Duodenal mucosa (tissue), 2 donors: ENCODE measurements at regions not wholly inside any gene's neighbourhood (a gene's known extent, or its start where the extent isn't known, plus 50 kb on each side); places are given as distances from the start of the nearest gene placed in this dataset.
"Not testable (repeated sequence)": the region's sequence is repeated elsewhere in the genome, so short reads cannot be mapped to it uniquely, and the experiment has no call there.

ENCODE experiments used
- H3K27ac ChIP-seq: one replicate; pipeline ENCODE4 v1.7.0; 2013; ENCODE audit warnings: low read depth, low read length
- H3K27me3 ChIP-seq, 2 donors: one replicate each; pipeline ENCODE4 v1.7.0; 2013; ENCODE audit warnings: low read length in 2 of 2, control low read depth in 1 of 2; ENCODE audit not compliant: insufficient read depth in 2 of 2, control insufficient read depth in 1 of 2
- H3K36me3 ChIP-seq, 2 donors: one replicate each; pipeline ENCODE4 v1.7.0; 2013; ENCODE audit warnings: low read length in 2 of 2, control low read depth in 1 of 2; ENCODE audit not compliant: insufficient read depth in 2 of 2, control insufficient read depth in 1 of 2
- H3K4me1 ChIP-seq, 2 donors: one replicate each; pipeline ENCODE4 v1.7.0; 2013; ENCODE audit warnings: low read length in 2 of 2, control low read depth in 1 of 2; ENCODE audit not compliant: insufficient read depth in 2 of 2, control insufficient read depth in 1 of 2
- H3K4me3 ChIP-seq, 2 donors: one replicate each; pipeline ENCODE4 v1.7.0; 2013; ENCODE audit warnings: low read length in 2 of 2, low read depth in 1 of 2
- H3K9ac ChIP-seq, 2 donors: one replicate each; pipeline ENCODE4 v1.7.0; 2013; ENCODE audit warnings: low read length in 2 of 2, low read depth in 1 of 2
- H3K9me3 ChIP-seq, 2 donors: one replicate each; pipeline ENCODE4 v1.7.0; 2013; ENCODE audit warnings: low read length in 2 of 2, control low read depth in 1 of 2; ENCODE audit not compliant: control insufficient read depth in 1 of 2

DNA sequence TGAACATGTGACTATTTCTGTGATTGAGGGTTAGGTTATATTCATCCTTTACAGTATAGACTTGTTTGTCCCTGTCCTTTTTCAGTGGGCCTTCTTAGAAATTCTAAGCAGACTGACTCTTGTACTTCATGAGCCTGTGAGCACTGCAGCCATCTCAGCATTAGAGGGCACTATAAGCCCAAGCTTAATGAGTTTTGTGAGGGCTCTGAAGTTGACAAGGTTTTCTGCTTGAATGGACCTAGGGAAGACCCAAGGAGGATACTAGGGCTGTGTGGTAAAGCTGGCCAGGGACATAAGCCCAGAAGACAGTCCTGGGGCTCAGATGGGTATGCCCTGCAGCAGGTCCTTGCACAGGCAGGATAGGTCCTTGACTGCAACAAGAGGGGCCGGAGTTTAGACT is 126.5 kb downstream of the MRPS30 start:
- Histone ChIP-seq H3K4me1 (no peaks in the 10 kb centered on the region), H3K9me3 (peaks cover 0 to 4% of the 10 kb centered on the region in 2 donors), H3K9ac (no peak overlapping the region), H3K27ac (no peak overlapping the region), H3K27me3 (no peaks in the 10 kb centered on the region), H3K4me3 (no peak overlapping the region), H3K36me3 (no peaks in the 10 kb centered on the region)

DNA sequence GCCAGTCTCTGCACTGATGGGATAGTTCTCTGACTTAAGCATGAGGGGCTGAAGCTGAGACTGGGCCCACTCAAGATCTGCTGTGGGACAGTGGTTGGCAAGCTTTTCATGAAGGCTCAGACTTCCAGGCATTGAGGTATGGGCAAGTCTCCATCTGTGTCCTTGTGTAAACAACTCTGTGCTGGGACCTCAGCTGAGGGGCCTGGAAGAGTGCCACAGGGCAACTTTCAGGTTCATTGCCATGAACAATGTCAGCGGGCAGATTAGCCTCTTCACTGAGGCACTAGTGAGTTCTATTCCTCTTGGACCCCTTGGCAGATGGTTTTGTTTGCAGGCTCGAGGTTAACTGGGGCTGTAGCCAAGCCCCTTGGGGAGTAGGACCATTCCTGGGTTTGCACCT is 127.1 kb downstream of the MRPS30 start:
- H3K9ac ChIP-seq: no peak overlapping the region
- H3K27ac ChIP-seq: no peak overlapping the region
- H3K36me3 ChIP-seq: no peaks in the 10 kb centered on the region
- no peaks in the 10 kb centered on the region for H3K4me1 ChIP-seq
- H3K4me3 ChIP-seq: no peak overlapping the region
- no peaks in the 10 kb centered on the region for H3K27me3 ChIP-seq
- peaks cover 0 to 7% of the 10 kb centered on the region in 2 donors for H3K9me3 ChIP-seq

DNA sequence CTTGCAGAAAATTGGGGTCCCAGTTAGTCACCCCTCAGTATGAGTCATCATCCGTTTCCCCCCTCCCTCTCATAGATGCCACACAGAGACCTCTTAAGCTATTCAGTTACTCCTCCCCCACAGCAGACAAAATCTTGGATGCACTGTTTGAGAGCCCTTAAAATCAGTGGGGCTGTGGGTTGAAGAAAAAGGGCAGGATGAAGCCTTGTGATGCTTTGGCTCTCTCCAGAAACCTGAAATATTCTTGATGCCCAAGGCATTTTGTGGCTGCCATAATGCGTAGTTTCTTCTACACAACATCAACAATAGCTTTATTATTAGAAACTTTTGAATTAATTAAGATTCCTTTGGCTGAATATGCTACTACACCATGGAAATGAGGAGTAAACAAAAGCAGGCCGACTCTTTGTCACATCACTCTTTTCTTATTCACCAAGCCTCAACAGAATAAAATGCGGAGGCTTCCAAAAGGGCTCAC is 133.8 kb downstream of the MRPS30 start:
- Histone ChIP-seq H3K9ac (no peak overlapping the region), H3K36me3 (no peaks in the 10 kb centered on the region), H3K27ac (no peak overlapping the region), H3K4me1 (no peaks in the 10 kb centered on the region), H3K9me3 (peaks cover 0 to 3% of the 10 kb centered on the region in 2 donors), H3K4me3 (no peak overlapping the region), H3K27me3 (no peaks in the 10 kb centered on the region)

DNA sequence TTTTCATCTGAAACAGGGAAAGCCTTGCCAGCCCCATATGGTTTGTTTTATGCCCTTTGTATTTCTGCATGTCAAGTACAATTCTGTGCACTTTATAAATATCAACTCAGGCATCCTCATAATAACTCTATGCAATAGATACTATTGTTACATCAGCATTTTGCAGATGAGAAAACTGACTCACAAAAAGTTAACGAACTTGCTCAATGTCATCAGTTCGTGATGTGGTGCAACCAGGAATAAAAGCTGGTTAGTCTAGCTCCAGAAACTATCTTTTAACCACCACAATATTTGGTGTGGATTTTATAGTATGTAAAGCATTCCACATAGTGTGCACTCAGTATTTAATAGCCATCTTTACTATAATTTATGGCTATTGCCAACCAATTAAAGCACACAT is 134.9 kb downstream of the MRPS30 start:
- Histone ChIP-seq H3K4me1 (no peaks in the 10 kb centered on the region), H3K4me3 (no peak overlapping the region), H3K27me3 (no peaks in the 10 kb centered on the region), H3K9me3 (peaks cover 0 to 3% of the 10 kb centered on the region in 2 donors), H3K9ac (no peak overlapping the region), H3K27ac (no peak overlapping the region), H3K36me3 (no peaks in the 10 kb centered on the region)

DNA sequence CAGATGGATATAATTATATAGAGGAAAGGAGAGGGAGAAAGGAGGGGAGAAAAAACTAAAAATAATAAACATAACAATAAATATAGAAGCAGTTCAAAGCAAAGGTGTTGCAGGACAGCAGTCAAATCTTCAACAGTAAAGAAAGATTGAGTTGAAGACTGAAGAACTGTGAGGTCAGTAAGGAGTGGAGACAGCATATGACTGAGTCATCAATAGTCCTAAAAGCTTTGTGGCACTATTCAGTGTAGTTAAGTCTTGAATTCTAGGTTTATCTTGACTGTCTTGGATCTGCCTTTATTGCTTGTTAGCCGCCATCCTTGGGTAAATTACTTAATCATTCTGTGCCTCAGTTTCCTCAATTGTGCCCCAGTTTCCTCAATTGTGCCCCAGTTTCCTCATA is 137.0 kb downstream of the MRPS30 start:
- Histone ChIP-seq H3K9ac (no peak overlapping the region), H3K9me3 (no peaks in the 10 kb centered on the region), H3K4me1 (no peaks in the 10 kb centered on the region), H3K27ac (no peak overlapping the region), H3K27me3 (no peaks in the 10 kb centered on the region), H3K36me3 (no peaks in the 10 kb centered on the region), H3K4me3 (no peak overlapping the region)

DNA sequence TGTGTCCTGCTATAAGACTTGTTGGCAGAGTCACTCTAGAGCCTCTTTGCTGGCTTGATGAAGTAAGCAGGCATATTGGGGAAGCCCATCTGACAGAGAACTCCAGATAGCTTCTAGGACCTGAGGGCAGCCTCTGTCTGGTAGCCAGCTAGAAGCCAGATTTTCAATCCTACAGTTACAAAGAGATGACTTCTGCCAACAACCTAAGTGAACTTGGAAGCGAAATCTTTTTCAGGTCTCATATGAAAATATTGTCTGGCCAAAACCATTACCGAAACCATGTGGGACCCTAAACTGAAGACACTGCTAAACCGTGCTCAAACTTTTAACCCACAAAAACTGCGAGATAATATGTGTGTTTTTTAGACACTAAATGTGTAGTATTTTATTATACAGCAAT is 140.9 kb downstream of the MRPS30 start:
- Histone ChIP-seq H3K9ac (no peak overlapping the region), H3K4me3 (no peak overlapping the region), H3K27me3 (no peaks in the 10 kb centered on the region), H3K9me3 (no peaks in the 10 kb centered on the region), H3K4me1 (no peaks in the 10 kb centered on the region), H3K36me3 (no peaks in the 10 kb centered on the region), H3K27ac (no peak overlapping the region)

DNA sequence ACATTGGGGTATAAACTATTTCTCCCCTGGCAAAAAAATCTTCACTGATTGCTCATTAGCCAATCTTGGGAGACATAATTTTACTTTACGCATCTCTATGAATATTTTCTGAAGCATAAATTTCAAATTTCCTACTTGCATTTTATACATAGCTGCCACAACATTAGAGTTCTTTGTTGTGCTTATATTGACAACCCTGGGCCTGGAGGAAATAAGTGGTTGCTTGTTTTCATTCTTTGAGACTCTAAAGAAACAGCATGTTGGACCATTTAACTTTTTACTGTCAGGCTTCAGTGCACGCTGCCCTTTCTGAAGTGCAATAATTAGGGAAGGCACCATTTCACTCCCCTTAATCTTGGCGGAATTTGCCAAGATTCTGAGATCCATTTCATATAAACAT is 142.6 kb downstream of the MRPS30 start:
- H3K4me3 ChIP-seq: no peak overlapping the region
- no peak overlapping the region for H3K27ac ChIP-seq
- no peaks in the 10 kb centered on the region for H3K27me3 ChIP-seq
- no peaks in the 10 kb centered on the region for H3K9me3 ChIP-seq
- H3K36me3 ChIP-seq: no peaks in the 10 kb centered on the region
- no peak overlapping the region for H3K9ac ChIP-seq
- H3K4me1 ChIP-seq: no peaks in the 10 kb centered on the region

DNA sequence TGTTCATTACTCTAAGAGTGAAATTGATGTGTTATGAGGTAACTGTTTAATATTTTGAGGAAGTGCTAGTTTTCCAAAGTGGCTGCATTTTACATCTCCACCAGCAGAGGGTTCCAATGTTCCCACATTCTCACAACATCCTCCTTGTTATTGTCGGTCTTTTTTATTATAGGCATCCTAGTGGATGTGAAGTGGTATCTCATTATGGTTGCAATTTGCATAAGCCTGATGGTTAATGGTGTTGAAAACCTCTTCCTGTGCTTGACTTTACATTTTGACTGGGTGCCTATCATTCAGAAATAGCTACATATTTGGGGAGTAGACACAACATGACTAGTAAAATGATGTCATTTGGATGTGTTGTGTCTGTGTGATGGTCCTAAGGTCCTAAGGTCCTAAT is 143.6 kb downstream of the MRPS30 start:
- Histone ChIP-seq H3K4me1 (no peaks in the 10 kb centered on the region), H3K4me3 (no peak overlapping the region)

DNA sequence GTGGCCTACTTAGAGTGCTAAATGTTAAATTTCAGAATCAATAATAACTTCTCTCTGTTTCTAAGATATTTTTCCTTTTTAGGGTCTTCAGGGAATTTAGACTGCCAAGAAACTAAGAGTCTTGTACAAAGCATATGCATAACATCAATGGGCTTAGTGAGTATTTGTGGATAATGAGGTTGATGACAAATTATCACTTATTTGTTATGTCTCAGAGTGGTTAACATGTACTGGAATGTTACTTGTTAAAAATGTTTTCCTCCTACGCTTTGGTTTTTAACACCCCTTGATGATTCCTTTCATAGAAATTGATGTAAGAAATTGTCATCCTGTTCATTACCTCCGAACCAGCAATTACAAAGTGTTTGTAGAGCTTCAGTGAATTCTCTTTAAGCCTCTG is 144.3 kb downstream of the MRPS30 start:
- no peaks in the 10 kb centered on the region for H3K9me3 ChIP-seq
- no peak overlapping the region for H3K4me3 ChIP-seq
- no peak overlapping the region for H3K9ac ChIP-seq
- H3K27ac ChIP-seq: no peak overlapping the region
- no peaks in the 10 kb centered on the region for H3K27me3 ChIP-seq
- no peaks in the 10 kb centered on the region for H3K36me3 ChIP-seq
- no peaks in the 10 kb centered on the region for H3K4me1 ChIP-seq

More for the DNA sequence above, 143.6 kb downstream of the MRPS30 start:
- Histone ChIP-seq H3K27ac (no peak overlapping the region), H3K27me3 (no peaks in the 10 kb centered on the region), H3K9ac (no peak overlapping the region), H3K9me3 (no peaks in the 10 kb centered on the region), H3K36me3 (no peaks in the 10 kb centered on the region)

DNA sequence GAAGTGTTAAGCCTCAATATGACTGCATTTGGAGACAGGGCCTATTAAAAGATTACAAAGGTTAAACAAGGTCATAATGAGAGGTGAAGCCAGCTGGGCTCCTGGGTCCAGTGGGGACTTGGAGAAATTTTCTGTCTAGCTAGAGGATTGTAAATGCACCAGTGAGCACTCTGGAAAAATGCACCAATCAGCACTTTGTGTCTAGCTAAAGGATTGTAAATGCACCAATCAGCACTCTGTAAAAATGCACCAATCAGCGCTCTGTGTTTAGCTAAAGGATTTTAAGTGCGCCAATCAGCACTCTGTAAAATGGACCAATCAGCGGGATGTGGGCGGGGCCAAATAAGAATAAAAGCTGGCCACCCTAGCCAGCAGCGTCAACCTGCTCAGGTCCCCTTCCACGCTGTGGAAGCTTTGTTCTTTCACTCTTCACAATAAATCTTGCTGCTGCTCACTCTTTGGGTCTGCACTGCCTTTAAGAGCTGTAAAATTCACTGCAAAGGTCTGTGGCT is 150.3 kb downstream of the MRPS30 start:
- not testable (repeated sequence) for H3K4me3 ChIP-seq, H3K27ac ChIP-seq, H3K9ac ChIP-seq, H3K9me3 ChIP-seq, H3K27me3 ChIP-seq, H3K36me3 ChIP-seq, H3K4me1 ChIP-seq

DNA sequence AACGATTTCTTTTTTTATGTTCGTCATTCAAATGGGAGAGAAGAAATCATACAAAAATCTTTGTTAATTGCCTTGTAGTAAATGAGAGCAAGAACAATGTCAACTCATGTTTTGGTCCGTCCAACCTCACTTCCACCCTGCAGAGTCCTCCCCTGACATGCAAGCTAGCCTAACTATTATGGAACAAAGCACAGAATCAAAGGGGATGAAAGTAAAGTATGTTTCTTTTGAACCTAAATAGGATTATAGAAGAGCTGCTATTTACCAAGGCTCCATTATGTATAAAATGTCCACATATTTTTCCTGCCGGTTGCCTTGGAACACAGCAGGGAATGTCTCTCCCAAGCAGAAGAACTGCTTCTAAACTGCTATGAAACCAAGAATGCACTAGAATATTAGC is 161.1 kb downstream of the MRPS30 start:
- no peaks in the 10 kb centered on the region for H3K36me3 ChIP-seq
- H3K27me3 ChIP-seq: no peaks in the 10 kb centered on the region
- no peak overlapping the region for H3K9ac ChIP-seq
- H3K4me3 ChIP-seq: no peak overlapping the region
- H3K27ac ChIP-seq: no peak overlapping the region
- H3K9me3 ChIP-seq: peaks cover 0 to 3% of the 10 kb centered on the region in 2 donors
- no peaks in the 10 kb centered on the region for H3K4me1 ChIP-seq
